ENCODE measurements at regions not wholly inside any gene's neighbourhood (a gene's known extent, or its start where the extent isn't known, plus 50 kb on each side); places are given as distances from the start of the nearest gene placed in this dataset.

DNA sequence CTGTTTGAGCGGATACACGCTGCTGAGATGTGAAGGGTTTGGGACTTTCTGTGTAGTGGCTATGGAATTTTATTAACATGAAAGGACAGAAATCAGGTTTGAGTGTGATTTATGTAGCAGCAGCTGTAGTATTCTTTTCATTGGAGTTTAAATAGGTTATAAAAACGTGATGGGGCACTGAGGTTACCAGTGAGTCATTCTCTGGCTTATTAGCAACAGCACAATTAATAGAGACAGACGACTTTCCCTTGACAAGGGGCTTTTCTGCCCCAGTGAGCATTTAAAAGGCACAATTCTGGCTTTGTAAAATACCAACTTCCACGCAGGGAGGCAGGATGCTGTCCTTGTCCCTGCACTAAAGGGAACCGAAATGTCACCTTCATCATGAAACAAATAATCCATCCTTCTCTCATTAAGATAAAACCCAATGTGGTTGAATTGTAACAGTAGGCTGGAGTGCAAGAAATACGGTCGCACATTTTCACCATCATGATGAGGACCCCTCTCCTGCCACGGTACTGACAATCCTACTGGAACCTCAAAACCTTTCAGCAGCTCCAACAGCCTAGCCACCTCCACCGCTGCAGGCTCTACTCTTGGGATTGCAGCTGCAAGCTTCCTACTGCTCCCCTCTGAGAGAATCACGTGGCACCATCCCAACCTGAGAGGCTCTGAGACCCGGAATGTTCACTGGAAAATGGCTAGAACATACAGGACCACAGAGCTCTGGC lies 293.9 kb downstream of the IRX1 start:
- TF ChIP-seq EZH2 (IDR thresholded peaks at IDR 0.05; ENCODE audit: low read depth, unreplicated experiment), result no peak
- TF ChIP-seq, protein P1, sequence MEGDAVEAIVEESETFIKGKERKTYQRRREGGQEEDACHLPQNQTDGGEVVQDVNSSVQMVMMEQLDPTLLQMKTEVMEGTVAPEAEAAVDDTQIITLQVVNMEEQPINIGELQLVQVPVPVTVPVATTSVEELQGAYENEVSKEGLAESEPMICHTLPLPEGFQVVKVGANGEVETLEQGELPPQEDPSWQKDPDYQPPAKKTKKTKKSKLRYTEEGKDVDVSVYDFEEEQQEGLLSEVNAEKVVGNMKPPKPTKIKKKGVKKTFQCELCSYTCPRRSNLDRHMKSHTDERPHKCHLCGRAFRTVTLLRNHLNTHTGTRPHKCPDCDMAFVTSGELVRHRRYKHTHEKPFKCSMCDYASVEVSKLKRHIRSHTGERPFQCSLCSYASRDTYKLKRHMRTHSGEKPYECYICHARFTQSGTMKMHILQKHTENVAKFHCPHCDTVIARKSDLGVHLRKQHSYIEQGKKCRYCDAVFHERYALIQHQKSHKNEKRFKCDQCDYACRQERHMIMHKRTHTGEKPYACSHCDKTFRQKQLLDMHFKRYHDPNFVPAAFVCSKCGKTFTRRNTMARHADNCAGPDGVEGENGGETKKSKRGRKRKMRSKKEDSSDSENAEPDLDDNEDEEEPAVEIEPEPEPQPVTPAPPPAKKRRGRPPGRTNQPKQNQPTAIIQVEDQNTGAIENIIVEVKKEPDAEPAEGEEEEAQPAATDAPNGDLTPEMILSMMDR (conservative IDR thresholded peaks at IDR 0.05; ENCODE audit: low read depth in 2 of 2), result no peak
- TF ChIP-seq EZH2phosphoT487 (IDR thresholded peaks at IDR 0.05; ENCODE audit: unreplicated experiment), result no peak
- no peak for TF ChIP-seq CREB1 (CRISPR knock-in tag; IDR thresholded peaks at IDR 0.05; ENCODE audit: low read depth)
- no peak for TF ChIP-seq POLR2AphosphoS5 (IDR thresholded peaks at IDR 0.05; ENCODE audit: low read depth)
- TF ChIP-seq ZNF114 (CRISPR knock-in tag; IDR thresholded peaks at IDR 0.05), result no peak
- TF ChIP-seq, protein P2, sequence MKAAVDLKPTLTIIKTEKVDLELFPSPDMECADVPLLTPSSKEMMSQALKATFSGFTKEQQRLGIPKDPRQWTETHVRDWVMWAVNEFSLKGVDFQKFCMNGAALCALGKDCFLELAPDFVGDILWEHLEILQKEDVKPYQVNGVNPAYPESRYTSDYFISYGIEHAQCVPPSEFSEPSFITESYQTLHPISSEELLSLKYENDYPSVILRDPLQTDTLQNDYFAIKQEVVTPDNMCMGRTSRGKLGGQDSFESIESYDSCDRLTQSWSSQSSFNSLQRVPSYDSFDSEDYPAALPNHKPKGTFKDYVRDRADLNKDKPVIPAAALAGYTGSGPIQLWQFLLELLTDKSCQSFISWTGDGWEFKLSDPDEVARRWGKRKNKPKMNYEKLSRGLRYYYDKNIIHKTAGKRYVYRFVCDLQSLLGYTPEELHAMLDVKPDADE (IDR thresholded peaks at IDR 0.05), result no peak
- TF ChIP-seq, protein P3, sequence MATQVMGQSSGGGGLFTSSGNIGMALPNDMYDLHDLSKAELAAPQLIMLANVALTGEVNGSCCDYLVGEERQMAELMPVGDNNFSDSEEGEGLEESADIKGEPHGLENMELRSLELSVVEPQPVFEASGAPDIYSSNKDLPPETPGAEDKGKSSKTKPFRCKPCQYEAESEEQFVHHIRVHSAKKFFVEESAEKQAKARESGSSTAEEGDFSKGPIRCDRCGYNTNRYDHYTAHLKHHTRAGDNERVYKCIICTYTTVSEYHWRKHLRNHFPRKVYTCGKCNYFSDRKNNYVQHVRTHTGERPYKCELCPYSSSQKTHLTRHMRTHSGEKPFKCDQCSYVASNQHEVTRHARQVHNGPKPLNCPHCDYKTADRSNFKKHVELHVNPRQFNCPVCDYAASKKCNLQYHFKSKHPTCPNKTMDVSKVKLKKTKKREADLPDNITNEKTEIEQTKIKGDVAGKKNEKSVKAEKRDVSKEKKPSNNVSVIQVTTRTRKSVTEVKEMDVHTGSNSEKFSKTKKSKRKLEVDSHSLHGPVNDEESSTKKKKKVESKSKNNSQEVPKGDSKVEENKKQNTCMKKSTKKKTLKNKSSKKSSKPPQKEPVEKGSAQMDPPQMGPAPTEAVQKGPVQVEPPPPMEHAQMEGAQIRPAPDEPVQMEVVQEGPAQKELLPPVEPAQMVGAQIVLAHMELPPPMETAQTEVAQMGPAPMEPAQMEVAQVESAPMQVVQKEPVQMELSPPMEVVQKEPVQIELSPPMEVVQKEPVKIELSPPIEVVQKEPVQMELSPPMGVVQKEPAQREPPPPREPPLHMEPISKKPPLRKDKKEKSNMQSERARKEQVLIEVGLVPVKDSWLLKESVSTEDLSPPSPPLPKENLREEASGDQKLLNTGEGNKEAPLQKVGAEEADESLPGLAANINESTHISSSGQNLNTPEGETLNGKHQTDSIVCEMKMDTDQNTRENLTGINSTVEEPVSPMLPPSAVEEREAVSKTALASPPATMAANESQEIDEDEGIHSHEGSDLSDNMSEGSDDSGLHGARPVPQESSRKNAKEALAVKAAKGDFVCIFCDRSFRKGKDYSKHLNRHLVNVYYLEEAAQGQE (IDR thresholded peaks at IDR 0.05; ENCODE audit: unreplicated experiment), result no peak
- no peak for TF ChIP-seq ZNF331 (CRISPR knock-in tag; IDR thresholded peaks at IDR 0.05; ENCODE audit: low read depth)

Measured in GM23338 (cell line).